ENCODE measurements at regions not wholly inside any gene's neighbourhood (a gene's known extent, or its start where the extent isn't known, plus 50 kb on each side); places are given as distances from the start of the nearest gene placed in this dataset.

DNA sequence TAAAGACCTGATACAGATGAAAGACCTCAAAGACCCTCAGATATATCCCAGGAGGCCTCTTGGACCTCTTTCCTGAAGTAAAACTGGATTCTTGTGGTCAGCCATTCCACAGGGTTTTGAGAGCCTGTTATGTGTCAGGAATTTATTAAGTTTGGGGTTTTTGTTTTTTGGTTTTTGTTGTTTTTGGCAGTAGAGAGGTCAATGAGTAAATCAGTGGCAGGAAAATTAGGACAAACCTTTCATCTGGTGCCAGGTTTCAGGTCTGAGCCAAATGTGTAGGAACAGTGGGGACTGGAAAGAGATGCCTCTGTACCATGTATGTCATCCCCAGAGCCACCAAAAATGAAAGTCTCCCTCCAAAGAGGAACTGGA is 520.4 kb upstream of the MDFIC2 start (continued):
- TF ChIP-seq, protein P1, sequence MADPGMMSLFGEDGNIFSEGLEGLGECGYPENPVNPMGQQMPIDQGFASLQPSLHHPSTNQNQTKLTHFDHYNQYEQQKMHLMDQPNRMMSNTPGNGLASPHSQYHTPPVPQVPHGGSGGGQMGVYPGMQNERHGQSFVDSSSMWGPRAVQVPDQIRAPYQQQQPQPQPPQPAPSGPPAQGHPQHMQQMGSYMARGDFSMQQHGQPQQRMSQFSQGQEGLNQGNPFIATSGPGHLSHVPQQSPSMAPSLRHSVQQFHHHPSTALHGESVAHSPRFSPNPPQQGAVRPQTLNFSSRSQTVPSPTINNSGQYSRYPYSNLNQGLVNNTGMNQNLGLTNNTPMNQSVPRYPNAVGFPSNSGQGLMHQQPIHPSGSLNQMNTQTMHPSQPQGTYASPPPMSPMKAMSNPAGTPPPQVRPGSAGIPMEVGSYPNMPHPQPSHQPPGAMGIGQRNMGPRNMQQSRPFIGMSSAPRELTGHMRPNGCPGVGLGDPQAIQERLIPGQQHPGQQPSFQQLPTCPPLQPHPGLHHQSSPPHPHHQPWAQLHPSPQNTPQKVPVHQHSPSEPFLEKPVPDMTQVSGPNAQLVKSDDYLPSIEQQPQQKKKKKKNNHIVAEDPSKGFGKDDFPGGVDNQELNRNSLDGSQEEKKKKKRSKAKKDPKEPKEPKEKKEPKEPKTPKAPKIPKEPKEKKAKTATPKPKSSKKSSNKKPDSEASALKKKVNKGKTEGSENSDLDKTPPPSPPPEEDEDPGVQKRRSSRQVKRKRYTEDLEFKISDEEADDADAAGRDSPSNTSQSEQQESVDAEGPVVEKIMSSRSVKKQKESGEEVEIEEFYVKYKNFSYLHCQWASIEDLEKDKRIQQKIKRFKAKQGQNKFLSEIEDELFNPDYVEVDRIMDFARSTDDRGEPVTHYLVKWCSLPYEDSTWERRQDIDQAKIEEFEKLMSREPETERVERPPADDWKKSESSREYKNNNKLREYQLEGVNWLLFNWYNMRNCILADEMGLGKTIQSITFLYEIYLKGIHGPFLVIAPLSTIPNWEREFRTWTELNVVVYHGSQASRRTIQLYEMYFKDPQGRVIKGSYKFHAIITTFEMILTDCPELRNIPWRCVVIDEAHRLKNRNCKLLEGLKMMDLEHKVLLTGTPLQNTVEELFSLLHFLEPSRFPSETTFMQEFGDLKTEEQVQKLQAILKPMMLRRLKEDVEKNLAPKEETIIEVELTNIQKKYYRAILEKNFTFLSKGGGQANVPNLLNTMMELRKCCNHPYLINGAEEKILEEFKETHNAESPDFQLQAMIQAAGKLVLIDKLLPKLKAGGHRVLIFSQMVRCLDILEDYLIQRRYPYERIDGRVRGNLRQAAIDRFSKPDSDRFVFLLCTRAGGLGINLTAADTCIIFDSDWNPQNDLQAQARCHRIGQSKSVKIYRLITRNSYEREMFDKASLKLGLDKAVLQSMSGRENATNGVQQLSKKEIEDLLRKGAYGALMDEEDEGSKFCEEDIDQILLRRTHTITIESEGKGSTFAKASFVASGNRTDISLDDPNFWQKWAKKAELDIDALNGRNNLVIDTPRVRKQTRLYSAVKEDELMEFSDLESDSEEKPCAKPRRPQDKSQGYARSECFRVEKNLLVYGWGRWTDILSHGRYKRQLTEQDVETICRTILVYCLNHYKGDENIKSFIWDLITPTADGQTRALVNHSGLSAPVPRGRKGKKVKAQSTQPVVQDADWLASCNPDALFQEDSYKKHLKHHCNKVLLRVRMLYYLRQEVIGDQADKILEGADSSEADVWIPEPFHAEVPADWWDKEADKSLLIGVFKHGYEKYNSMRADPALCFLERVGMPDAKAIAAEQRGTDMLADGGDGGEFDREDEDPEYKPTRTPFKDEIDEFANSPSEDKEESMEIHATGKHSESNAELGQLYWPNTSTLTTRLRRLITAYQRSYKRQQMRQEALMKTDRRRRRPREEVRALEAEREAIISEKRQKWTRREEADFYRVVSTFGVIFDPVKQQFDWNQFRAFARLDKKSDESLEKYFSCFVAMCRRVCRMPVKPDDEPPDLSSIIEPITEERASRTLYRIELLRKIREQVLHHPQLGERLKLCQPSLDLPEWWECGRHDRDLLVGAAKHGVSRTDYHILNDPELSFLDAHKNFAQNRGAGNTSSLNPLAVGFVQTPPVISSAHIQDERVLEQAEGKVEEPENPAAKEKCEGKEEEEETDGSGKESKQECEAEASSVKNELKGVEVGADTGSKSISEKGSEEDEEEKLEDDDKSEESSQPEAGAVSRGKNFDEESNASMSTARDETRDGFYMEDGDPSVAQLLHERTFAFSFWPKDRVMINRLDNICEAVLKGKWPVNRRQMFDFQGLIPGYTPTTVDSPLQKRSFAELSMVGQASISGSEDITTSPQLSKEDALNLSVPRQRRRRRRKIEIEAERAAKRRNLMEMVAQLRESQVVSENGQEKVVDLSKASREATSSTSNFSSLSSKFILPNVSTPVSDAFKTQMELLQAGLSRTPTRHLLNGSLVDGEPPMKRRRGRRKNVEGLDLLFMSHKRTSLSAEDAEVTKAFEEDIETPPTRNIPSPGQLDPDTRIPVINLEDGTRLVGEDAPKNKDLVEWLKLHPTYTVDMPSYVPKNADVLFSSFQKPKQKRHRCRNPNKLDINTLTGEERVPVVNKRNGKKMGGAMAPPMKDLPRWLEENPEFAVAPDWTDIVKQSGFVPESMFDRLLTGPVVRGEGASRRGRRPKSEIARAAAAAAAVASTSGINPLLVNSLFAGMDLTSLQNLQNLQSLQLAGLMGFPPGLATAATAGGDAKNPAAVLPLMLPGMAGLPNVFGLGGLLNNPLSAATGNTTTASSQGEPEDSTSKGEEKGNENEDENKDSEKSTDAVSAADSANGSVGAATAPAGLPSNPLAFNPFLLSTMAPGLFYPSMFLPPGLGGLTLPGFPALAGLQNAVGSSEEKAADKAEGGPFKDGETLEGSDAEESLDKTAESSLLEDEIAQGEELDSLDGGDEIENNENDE (IDR thresholded peaks at IDR 0.05; ENCODE audit: low read depth, low read length) = no peak
- TF ChIP-seq MYBL2 (IDR thresholded peaks at IDR 0.05; ENCODE audit: low read depth) (no peak), MYBL2 (CRISPR knock-in tag; IDR thresholded peaks at IDR 0.05; ENCODE audit: borderline replicate concordance) (no peak), MTF1 (CRISPR knock-in tag; IDR thresholded peaks at IDR 0.05; ENCODE audit: borderline replicate concordance) (no peak)
